Neural progenitor cell (in vitro differentiated cells): ENCODE measurements at regions not wholly inside any gene's neighbourhood (a gene's known extent, or its start where the extent isn't known, plus 50 kb on each side); places are given as distances from the start of the nearest gene placed in this dataset.

Source experiments
- DNase-seq: peaks from one replicate; pipeline ENCODE4 v3.0.0-alpha.2; 2016; ENCODE audit warnings: low spot score
- H2AFZ ChIP-seq: fragments of 200-600 bp; sonication (generic); replicated peaks from 2 replicates; pipeline ENCODE4 v1.6.1; 2016; ENCODE audit warnings: antibody characterized with exemption
- H3F3A ChIP-seq: fragments of 200-600 bp; sonication (generic); 2 replicates; pipeline ENCODE4 v1.6.1; 2016; ENCODE audit warnings: antibody characterized with exemption, low read depth
- H3K27ac ChIP-seq: fragments of 200-600 bp; sonication (generic); 2 replicates; pipeline ENCODE4 v1.5.1; 2016; ENCODE audit warnings: mild to moderate bottlenecking
- H3K27me3 ChIP-seq: fragments of 200-600 bp; sonication (generic); 2 replicates; pipeline ENCODE4 v1.6.1; 2016; ENCODE audit warnings: mild to moderate bottlenecking, moderate library complexity
- H3K36me3 ChIP-seq: fragments of 200-600 bp; sonication (generic); 2 replicates; pipeline ENCODE4 v1.5.1; 2016
- H3K4me1 ChIP-seq: fragments of 200-600 bp; sonication (generic); 2 replicates; pipeline ENCODE4 v1.6.1; 2016; ENCODE audit warnings: mixed run types
- H3K4me2 ChIP-seq: fragments of 200-600 bp; sonication (generic); 2 replicates; pipeline ENCODE4 v1.6.1; 2016
- H3K4me3 ChIP-seq: fragments of 200-600 bp; sonication (generic); 2 replicates; pipeline ENCODE4 v1.5.1; 2016
- H3K79me2 ChIP-seq: fragments of 200-600 bp; sonication (generic); 2 replicates; pipeline ENCODE4 v1.6.1; 2016; ENCODE audit warnings: low read depth
- H3K9ac ChIP-seq: fragments of 200-600 bp; sonication (generic); 2 replicates; pipeline ENCODE4 v1.6.1; 2016
- H3K9me3 ChIP-seq: fragments of 200-600 bp; sonication (generic); 2 replicates; pipeline ENCODE4 v1.5.1; 2016; ENCODE audit warnings: low read depth
- H4K20me1 ChIP-seq: fragments of 200-600 bp; sonication (generic); 2 replicates; pipeline ENCODE4 v1.6.1; 2016; ENCODE audit warnings: low read depth
- H3K27ac Mint-ChIP-seq: 3 replicates; pipeline ENCODE4 v1.8.0; 2021; ENCODE audit warnings: mixed read lengths
- H3K27me3 Mint-ChIP-seq: 2 replicates; pipeline ENCODE4 v1.8.0; 2022; ENCODE audit warnings: low read depth, mild to moderate bottlenecking, inconsistent platforms, moderate library complexity, mixed read lengths; ENCODE audit not compliant: insufficient read depth
- H3K36me3 Mint-ChIP-seq: 3 replicates; pipeline ENCODE4 v1.8.0; 2021; ENCODE audit warnings: mixed read lengths
- H3K4me1 Mint-ChIP-seq: 3 replicates; pipeline ENCODE4 v1.8.0; 2021; ENCODE audit warnings: mixed read lengths
- H3K4me3 Mint-ChIP-seq: 3 replicates; pipeline ENCODE4 v1.8.0; 2021; ENCODE audit warnings: mild to moderate bottlenecking, moderate library complexity, mixed read lengths
- H3K9me3 Mint-ChIP-seq: 3 replicates; pipeline ENCODE4 v1.8.0; 2020; ENCODE audit warnings: mixed read lengths
- CTCF ChIP-seq: fragments of 200-600 bp; sonication (generic); IDR thresholded peaks from 2 replicates; pipeline ENCODE4 v1.5.1; 2017; ENCODE audit warnings: antibody characterized with exemption, mild to moderate bottlenecking
- EZH2 ChIP-seq: fragments of 200-600 bp; sonication (generic); IDR thresholded peaks from 2 replicates; pipeline ENCODE4 v1.6.1; 2017; ENCODE audit warnings: antibody characterized with exemption, mild to moderate bottlenecking, moderate library complexity
- EZH2phosphoT487 ChIP-seq: fragments of 200-600 bp; sonication (generic); IDR thresholded peaks from 2 replicates; pipeline ENCODE4 v1.6.1; 2017; ENCODE audit warnings: antibody characterized with exemption

- no peaks in the 10 kb centered on the region for H3K27me3 ChIP-seq
Observed at GRCh38 chr11:57938351-57938750, 85.3 kb upstream of the OR9Q1 start.

GRCh38 chr11:57940044-57940756 lies 83.5 kb upstream of the OR9Q1 start:
- Mint-ChIP-seq H3K27me3 (peaks cover 2% of the 10 kb centered on the region), H3K9me3 (no peaks in the 10 kb centered on the region)
- H3K79me2 ChIP-seq, result no peaks in the 10 kb centered on the region

More at GRCh38 chr11:57938351-57938750, 85.3 kb upstream of the OR9Q1 start:
- Histone ChIP-seq H3K79me2 (no peaks in the 10 kb centered on the region), H4K20me1 (no peaks in the 10 kb centered on the region), H3K9me3 (no peaks in the 10 kb centered on the region), H3K4me2 (no peak overlapping the region), H3K27ac (no peak overlapping the region), H3K9ac (no peak overlapping the region), H3K4me1 (no peaks in the 10 kb centered on the region), H2AFZ (no peak overlapping the region), H3K4me3 (no peak overlapping the region), H3K36me3 (no peaks in the 10 kb centered on the region), H3F3A (no peaks in the 10 kb centered on the region)
- Mint-ChIP-seq H3K36me3 (no peaks in the 10 kb centered on the region), H3K27ac (no peak overlapping the region), H3K4me1 (no peaks in the 10 kb centered on the region), H3K9me3 (no peaks in the 10 kb centered on the region), H3K27me3 (no peaks in the 10 kb centered on the region), H3K4me3 (no peak overlapping the region)
- DNase-seq, result no peak
- TF ChIP-seq EZH2 (no peak), CTCF (no peak), EZH2phosphoT487 (no peak)

GRCh38 chr11:57941875-57942274 lies 81.8 kb upstream of the OR9Q1 start:
- no peak overlapping the region for H3K27ac ChIP-seq
- no peaks in the 10 kb centered on the region for H3K4me1 Mint-ChIP-seq
- H3K4me2 ChIP-seq, result no peak overlapping the region
- no peaks in the 10 kb centered on the region for H3F3A ChIP-seq
- H3K9me3 Mint-ChIP-seq, result no peaks in the 10 kb centered on the region
- TF ChIP-seq EZH2phosphoT487 (no peak), CTCF (no peak), EZH2 (no peak)
- peaks cover 2% of the 10 kb centered on the region for H3K27me3 Mint-ChIP-seq
- H3K36me3 ChIP-seq, result no peaks in the 10 kb centered on the region
- no peak overlapping the region for H3K27ac Mint-ChIP-seq
- no peak for DNase-seq
- no peak overlapping the region for H3K9ac ChIP-seq
- no peaks in the 10 kb centered on the region for H3K4me1 ChIP-seq
- H3K4me3 ChIP-seq, result no peak overlapping the region
- H4K20me1 ChIP-seq, result no peaks in the 10 kb centered on the region
- no peaks in the 10 kb centered on the region for H3K79me2 ChIP-seq
- H2AFZ ChIP-seq, result no peak overlapping the region
- H3K27me3 ChIP-seq, result no peaks in the 10 kb centered on the region
- no peaks in the 10 kb centered on the region for H3K9me3 ChIP-seq
- no peaks in the 10 kb centered on the region for H3K36me3 Mint-ChIP-seq
- no peak overlapping the region for H3K4me3 Mint-ChIP-seq

More at GRCh38 chr11:57940044-57940756, 83.5 kb upstream of the OR9Q1 start:
- Mint-ChIP-seq H3K27ac (no peak overlapping the region), H3K4me1 (no peaks in the 10 kb centered on the region), H3K36me3 (no peaks in the 10 kb centered on the region), H3K4me3 (no peak overlapping the region)
- no peak overlapping the region for H2AFZ ChIP-seq
- no peak overlapping the region for H3K4me2 ChIP-seq
- H3K27ac ChIP-seq, result no peak overlapping the region
- no peak overlapping the region for H3K4me3 ChIP-seq
- no peaks in the 10 kb centered on the region for H4K20me1 ChIP-seq
- no peak overlapping the region for H3K9ac ChIP-seq
- no peaks in the 10 kb centered on the region for H3F3A ChIP-seq
- H3K9me3 ChIP-seq, result no peaks in the 10 kb centered on the region
- no peak for DNase-seq
- no peak for TF ChIP-seq CTCF
- TF ChIP-seq EZH2phosphoT487, result no peak
- TF ChIP-seq EZH2, result no peak
- no peaks in the 10 kb centered on the region for H3K36me3 ChIP-seq
- no peaks in the 10 kb centered on the region for H3K27me3 ChIP-seq
- no peaks in the 10 kb centered on the region for H3K4me1 ChIP-seq
